ENCODE measurements at regions not wholly inside any gene's neighbourhood (a gene's known extent, or its start where the extent isn't known, plus 50 kb on each side); places are given as distances from the start of the nearest gene placed in this dataset.

- H3K4me1 Mint-ChIP-seq: no peaks in the 10 kb centered on the region
- TF ChIP-seq CTCF (IDR thresholded peaks at IDR 0.05; ENCODE audit: unreplicated experiment): no peak
- no peak overlapping the region for H3K4me3 Mint-ChIP-seq
- no peak for DNase-seq (ENCODE audit: low spot score in 2 of 2, unreplicated experiment in 2 of 2)
- H3K27me3 Mint-ChIP-seq (ENCODE audit: low read depth): peaks cover 8% of the 10 kb centered on the region
- H3K36me3 Mint-ChIP-seq: no peaks in the 10 kb centered on the region
- H3K9me3 Mint-ChIP-seq: no peaks in the 10 kb centered on the region
- H3K27ac Mint-ChIP-seq: no peak overlapping the region
These were observed 779.6 kb downstream of the MAFB start for GRCh38 chr20:39909447-39909846.

GRCh38 chr20:39904476-39905112 lies 784.4 kb downstream of the MAFB start:
- TF ChIP-seq CTCF (IDR thresholded peaks at IDR 0.05; ENCODE audit: unreplicated experiment): no peak
- no peaks in the 10 kb centered on the region for H3K9me3 Mint-ChIP-seq
- H3K27ac Mint-ChIP-seq: no peak overlapping the region
- peaks cover 8% of the 10 kb centered on the region for H3K27me3 Mint-ChIP-seq (ENCODE audit: low read depth)
- H3K4me3 Mint-ChIP-seq: no peak overlapping the region
- H3K4me1 Mint-ChIP-seq: no peaks in the 10 kb centered on the region
- H3K36me3 Mint-ChIP-seq: no peaks in the 10 kb centered on the region
- DNase-seq (ENCODE audit: low spot score in 2 of 2, unreplicated experiment in 2 of 2): no peak

- Mint-ChIP-seq H3K9me3 (no peaks in the 10 kb centered on the region), H3K4me1 (no peaks in the 10 kb centered on the region), H3K4me3 (no peak overlapping the region), H3K36me3 (no peaks in the 10 kb centered on the region), H3K27me3 (ENCODE audit: low read depth) (peaks cover 8% of the 10 kb centered on the region), H3K27ac (no peak overlapping the region)
- TF ChIP-seq CTCF (IDR thresholded peaks at IDR 0.05; ENCODE audit: unreplicated experiment): no peak
- DNase-seq (ENCODE audit: low spot score in 2 of 2, unreplicated experiment in 2 of 2): no peak
These were observed 785.1 kb downstream of the MAFB start for GRCh38 chr20:39903806-39904465.

GRCh38 chr20:39899881-39900280 lies 789.2 kb downstream of the MAFB start:
- H3K36me3 Mint-ChIP-seq: no peaks in the 10 kb centered on the region
- no peaks in the 10 kb centered on the region for H3K9me3 Mint-ChIP-seq
- H3K4me1 Mint-ChIP-seq: no peaks in the 10 kb centered on the region
- TF ChIP-seq CTCF (IDR thresholded peaks at IDR 0.05; ENCODE audit: unreplicated experiment): no peak
- no peak overlapping the region for H3K4me3 Mint-ChIP-seq
- no peaks in the 10 kb centered on the region for H3K27me3 Mint-ChIP-seq (ENCODE audit: low read depth)
- H3K27ac Mint-ChIP-seq: no peak overlapping the region
- no peak for DNase-seq (ENCODE audit: low spot score in 2 of 2, unreplicated experiment in 2 of 2)

- no peaks in the 10 kb centered on the region for H3K9me3 Mint-ChIP-seq
- no peak for TF ChIP-seq CTCF (IDR thresholded peaks at IDR 0.05; ENCODE audit: unreplicated experiment)
- peaks cover 3% of the 10 kb centered on the region for H3K4me1 Mint-ChIP-seq
- DNase-seq (ENCODE audit: low spot score in 2 of 2, unreplicated experiment in 2 of 2): no peak
- no peak overlapping the region for H3K27ac Mint-ChIP-seq
- no peaks in the 10 kb centered on the region for H3K36me3 Mint-ChIP-seq
- H3K4me3 Mint-ChIP-seq: no peak overlapping the region
- no peaks in the 10 kb centered on the region for H3K27me3 Mint-ChIP-seq (ENCODE audit: low read depth)
These were observed 790.6 kb downstream of the MAFB start for GRCh38 chr20:39898467-39898852.

All from mesothelial cell of epicardium (in vitro differentiated cells).